GM19238 (cell line): ENCODE measurements at regions not wholly inside any gene's neighbourhood (a gene's known extent, or its start where the extent isn't known, plus 50 kb on each side); places are given as distances from the start of the nearest gene placed in this dataset.

Source experiments
- DNase-seq: peaks from one replicate; pipeline ENCODE4 v3.0.0; 2011; ENCODE audit warnings: low spot score; ENCODE audit not compliant: insufficient read length

DNA sequence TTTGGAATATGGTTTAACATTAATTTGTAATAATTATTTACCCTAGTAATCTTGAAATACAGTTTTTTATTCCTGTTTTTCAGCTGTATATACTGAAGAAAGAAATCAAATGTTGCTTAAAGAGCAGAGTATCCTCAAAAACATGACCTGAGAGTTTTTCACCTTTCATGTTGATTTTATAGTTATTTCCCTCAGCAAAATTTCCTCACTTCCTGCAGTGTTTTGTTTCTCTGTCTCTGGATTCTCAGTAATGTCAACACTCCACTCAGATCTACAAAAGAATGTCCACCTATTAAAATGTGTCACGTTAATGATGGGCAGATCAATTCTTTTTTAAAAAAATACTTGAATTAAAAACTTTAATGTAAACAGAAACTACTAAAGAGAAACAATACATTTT is 398.3 kb downstream of the ANXA1 start:
- DNase-seq, result no peak

DNA sequence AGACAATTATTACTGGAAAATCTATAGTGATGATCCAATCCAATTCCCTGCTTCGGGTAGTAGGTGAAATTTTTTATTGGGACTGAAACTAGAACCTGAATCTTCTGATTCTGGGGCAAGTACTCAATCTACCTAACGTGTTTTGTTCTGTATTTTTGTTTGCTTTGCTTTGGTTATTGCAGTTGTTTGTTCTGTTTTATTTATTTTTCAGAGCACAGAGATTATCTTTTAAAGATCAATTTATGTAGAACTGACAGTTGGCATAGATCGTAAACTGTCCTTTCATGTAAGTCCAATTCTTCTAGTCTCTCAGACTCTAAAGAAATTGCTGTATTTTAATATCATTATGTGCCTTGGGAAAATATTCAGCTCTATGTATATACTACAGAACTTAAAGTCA is 401.6 kb downstream of the ANXA1 start:
- no peak for DNase-seq

DNA sequence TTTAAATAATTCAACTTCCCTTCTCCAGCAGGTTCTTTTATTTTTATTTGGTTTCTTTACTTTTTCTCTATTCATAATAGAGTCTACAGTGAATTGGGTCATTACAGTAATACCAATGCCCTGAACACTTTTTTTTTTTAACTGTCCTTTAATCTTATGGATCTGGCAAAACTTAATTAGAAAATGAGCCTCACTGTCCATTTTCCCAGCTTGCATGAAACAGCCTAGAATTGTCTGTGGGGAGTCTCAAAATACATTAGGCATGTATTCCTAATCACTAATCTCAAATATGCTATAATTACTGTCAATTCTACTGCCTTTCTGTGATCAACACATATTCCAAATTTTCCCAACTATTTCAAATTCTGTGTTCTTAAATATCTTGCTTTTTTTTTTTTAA is 406.8 kb downstream of the ANXA1 start:
- DNase-seq, result no peak

DNA sequence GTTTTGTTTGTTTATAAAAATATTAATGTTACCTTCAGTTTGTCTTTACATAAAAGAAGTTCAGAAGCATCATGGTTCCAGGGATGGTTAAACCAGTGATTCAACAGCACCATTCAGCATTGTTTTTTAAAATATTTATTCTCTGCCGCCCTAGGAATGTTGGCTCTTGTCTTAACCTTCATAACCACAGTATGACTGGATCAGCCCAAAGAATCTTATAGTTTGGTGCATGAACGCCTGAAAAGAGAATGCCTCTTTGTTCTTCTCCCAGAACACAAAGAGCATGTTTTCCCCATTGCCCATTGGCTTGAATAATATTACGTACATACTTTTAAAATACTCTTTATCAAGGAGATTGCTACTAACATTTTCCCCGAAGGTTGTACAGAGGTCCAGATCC is 413.4 kb downstream of the ANXA1 start:
- no peak for DNase-seq

DNA sequence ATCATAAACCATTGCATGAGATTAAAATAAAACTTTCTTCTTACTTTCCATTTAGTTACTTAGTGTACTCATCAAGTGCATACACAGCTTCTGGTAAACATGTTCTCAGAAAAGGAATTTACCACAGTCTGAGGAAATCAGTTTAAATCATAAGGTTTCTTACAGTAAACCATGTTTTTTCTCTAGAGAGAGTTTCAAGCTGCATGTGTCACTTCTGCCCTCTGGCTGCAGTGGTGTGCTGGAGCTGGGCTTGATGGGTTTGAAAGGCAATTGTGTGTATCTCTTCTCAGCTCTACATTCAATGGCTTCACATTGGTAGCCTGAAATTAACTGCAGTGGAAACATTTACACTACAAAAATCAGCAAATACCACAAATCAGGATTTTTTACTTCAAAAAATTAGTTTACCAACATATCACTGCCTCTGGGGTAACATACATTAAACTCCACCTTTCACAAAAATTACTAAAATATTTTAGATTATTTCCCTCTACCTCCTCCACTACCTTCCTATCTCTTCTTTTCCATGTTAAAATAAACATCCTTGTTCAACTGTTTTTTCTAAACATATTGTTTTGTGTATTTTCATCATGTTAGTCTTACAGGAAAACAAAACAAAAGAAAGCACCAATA is 414.3 kb downstream of the ANXA1 start:
- no peak for DNase-seq

DNA sequence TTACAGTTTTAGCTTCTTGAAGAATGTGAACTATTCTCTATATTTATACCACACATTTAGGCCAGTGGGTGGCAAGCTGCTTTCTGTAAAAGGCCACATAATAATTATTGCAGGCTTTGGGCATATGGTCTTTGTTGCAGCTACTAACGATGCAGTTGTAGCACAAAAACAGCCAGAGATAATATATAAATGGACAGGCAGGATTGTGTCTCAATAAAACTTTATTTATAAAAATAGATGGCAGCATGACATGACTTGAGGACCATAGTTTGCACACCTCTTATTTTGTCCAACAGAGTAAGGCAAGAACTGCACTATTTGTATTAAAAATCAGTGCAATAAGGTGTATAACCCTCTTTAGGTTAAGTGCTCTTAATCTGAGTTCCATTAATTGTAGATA is 415.0 kb downstream of the ANXA1 start:
- no peak for DNase-seq

DNA sequence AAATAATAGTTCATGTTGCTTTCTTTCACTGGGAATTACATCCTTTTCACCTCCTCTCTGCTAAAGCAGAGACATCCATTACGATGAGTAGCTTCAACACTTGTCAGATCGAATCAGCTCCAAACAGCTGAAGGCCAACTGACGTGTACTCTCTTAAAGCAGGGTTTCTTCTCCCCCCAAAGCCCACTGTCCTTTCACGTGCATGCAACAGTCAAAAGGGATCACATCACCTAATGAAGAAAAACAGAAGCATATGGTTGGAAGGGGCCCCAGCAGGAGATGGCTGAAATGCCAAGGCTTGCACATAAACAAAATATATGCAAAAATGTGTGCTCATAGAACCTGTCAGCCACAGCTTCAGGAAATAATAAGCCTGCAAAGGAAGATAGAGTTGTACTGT is 421.6 kb downstream of the ANXA1 start:
- DNase-seq, result no peak

DNA sequence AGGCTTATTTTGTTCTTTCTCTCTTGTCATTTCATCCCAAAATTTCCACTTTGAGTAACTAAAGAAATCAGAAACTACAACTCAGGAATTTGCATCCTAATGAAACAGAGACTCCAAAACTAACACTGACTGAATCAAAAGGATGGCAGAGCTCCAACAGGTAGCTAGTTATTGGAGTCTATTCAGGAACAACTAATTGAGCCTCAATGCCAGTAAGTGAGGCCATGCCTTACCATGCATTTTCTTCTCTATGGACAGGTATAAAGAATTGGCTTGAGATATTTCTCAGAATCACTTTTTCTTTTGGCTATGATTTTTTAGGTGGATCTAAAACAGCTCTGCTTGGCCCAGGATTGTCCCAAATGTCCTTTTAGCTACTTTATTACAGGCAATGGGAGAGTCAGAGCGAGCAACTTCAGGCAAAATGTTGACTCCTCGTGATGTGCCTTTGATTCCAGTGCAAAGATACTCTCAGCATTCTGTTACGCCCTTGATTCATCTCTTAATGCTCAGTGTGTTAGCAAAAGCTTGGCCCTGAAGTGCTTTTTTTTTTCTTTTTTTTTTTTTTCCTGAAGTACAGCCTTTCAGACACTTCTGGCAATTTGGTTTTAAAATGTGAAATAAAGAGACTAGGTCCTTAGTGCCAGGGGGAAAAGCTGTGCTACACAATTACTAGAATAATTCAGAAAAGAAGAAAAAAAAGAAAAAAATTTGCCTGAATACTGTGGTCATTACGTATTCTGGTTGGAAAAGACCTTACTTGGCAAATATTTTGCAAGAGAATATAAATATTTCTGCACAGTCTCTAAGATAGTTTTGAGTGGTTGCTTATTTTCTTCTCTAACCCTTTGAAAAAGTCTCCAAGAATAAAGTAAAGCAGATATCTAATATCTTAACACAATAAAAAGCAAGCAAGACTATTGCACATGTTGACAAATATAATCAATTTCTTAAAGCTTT is 423.7 kb downstream of the ANXA1 start:
- no peak for DNase-seq

DNA sequence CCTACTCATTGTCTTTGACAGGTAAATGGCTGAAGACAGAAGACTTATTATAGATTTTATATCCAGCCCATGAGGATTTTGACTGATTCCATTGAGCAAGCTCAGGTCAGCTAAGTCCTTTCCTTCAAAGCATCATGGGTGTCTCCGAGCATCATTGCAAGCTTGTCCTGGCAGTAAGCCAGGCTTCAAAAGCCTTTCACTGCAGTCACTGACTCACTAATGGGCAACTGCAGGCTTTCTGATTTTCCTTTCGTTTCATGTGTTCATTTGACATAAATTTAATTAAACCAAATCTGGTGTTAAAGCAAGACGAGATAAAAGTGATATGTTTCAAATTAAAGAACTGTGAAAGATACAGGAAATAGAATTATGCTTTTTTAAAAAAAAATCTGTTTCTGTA is 426.2 kb downstream of the ANXA1 start:
- DNase-seq, result no peak

DNA sequence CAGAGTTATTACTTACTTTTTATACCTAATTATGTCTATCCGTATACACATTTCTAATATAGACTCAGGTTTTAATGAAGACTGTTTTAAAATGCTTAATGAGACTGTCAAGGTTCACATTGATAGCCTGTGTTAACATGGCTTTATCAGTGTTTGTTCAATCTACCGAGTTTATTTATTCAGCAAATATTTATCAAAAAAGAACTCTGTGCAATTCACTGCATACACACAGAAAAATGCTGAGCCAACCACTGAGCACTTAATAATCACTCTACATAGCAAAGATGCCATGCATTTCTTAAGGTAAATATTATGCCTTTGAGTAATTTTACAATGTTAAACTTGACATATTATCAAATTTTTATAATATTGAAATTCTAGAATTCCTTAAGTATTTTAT is 428.2 kb downstream of the ANXA1 start:
- DNase-seq, result no peak

DNA sequence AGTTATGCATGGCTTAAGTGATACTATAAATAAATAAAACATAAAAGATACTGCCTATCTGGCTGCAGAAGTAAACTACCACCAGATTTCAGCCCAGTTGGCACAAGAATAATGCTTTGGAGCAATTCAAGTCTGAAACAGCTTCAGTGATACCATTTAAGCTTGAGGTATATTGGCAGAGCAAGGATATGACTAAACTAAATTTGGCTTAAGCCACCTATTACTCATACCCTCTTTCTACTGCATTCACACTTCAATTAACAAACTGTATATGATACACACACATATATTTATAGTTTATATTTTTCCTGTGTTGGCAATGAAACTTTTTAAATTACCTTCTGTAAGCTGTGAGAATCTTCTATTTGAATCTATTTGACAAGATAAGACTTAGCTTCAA is 431.9 kb downstream of the ANXA1 start:
- no peak for DNase-seq

DNA sequence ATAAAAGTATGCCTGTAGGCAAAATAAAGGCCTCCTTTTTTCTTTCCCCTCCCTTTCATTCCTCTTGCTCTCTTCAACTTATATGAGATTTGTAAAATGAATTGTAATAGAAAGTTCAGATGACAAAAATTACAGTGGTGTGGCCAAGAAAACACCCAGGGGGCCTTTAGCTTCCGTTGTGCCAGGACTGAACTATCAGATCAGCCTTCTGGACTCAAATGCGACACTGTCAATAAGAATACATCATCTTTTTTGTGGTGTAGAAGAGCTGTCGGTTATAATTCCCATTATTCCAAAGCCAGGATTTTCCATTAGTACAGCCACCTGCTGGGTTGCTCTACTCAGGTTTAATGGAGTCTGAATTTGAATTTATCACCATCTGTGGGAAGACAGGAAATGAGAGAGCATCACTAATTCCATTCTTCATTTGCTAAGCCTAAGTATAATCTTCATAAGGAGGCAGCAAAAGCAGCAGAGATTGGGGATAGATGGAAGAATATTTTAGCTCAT is 443.4 kb downstream of the ANXA1 start:
- no peak for DNase-seq

DNA sequence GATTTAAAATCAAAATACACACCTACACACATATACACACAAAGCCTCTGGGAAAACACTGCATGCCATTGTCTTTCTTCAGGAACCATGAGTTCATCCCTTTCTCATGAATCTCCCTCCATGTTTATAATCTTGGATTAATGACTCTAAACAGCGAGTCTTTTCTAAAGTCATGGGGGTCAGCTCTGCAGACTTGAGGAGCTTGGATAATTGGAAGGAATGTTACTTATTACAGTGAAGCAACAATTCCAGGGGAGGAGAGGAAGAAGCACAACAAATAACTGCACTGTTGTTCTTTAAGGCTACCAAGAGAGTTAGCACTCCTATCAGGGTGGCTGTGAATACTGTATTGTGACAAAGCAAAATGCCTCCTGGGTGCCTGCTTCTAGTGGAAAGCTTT is 444.7 kb downstream of the ANXA1 start:
- DNase-seq, result no peak

DNA sequence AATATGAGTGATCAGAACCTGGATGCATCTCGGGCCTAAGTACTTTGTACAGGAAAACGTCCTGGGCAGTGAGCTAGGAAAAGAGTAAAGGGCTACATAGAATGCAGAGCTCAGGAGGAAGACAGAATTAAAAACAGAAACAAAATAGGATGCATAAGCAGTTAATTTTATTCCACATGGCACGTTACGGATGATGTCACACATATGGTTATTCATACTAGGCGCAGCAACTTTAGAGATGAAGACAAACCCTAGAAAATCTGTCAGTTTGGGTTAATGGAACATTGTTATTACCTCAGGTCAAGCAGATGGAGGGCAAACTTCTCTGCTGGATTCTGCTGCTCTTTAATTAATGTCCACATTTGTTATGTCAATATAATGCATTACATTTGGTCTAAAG is 445.4 kb downstream of the ANXA1 start:
- DNase-seq, result no peak

DNA sequence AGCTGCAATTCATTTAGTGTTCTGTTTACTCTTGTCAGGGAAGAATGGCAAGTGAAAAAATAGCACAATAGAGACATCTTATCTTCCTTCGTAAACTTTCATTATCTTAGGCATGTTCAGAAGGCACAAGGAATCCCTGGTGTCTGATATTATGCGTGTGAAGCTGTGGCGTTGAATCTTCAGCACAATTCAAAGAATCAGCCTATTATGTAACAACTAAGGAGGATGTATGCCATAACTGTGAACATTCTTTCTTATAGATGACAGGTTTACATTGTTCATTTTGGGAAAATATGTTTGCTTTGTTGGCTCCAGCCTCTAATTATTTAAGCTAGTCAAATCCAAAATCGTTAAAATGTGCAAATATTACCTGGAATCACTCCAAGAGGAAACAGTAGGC is 446.1 kb downstream of the ANXA1 start:
- DNase-seq, result no peak

DNA sequence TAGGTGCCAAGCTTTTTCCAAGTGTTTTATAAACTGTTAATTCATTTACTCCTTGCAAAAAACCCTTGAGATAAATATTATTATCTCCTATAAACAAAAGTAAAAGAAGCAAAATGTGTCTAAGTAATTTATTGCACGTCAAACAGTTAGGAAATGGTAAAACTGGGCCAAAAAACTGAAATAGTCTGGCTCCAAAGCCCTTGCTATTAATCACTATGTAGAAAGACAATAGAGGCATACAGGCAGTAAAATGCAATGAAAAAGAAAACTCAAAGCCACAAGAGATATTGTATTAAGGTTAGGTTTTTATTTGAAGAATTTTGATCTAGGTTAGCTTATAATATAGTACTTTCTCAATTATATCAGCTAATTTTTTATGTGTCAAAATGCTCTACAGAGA is 457.7 kb downstream of the ANXA1 start:
- DNase-seq, result no peak

DNA sequence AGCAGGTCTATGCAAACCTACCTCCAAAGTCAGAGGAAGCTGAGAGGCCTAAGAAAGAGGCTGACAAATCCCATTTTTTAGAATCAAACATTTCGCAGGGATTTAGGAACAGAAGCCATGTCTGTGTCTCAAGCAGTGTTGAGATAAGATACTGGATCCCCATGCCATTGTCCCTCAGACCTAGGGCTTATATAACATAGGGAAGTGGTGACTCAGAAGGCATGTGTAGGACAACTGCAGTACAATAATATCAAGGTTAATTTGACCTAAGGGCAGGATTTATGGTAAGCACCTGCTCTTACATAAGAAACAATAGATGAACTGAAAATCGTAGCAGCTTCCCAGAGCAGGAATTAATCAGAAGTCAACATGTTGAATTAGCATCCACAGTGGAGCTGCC is 459.4 kb downstream of the ANXA1 start:
- DNase-seq, result no peak

DNA sequence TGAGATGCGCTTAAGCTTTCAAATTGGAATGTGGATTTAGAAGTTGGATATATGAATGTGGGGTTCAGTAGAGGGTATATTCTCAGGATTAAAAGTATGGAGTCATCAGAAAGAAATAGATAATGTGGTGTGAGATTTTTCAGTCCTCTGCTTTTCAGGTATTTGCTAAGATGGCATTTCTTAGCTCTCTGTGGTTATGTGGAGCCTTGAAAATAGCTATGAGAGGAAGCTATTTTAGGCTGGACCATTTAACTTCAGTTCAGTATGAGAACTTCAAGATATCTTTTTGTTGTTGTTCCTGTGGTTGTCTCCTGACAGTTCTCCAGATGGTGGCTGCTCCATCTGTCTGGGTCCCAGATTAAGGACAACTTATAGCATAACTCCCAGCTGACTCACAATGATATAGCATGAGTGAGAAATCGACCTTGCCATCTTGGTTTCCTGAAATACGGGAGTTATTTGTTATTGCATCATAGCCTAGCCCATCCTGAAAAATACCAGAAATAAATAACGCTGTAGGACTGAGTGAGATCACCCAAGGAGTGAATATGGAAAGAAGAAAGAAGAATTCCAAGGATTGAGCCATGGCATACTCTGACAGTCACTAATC is 461.5 kb downstream of the ANXA1 start:
- no peak for DNase-seq

DNA sequence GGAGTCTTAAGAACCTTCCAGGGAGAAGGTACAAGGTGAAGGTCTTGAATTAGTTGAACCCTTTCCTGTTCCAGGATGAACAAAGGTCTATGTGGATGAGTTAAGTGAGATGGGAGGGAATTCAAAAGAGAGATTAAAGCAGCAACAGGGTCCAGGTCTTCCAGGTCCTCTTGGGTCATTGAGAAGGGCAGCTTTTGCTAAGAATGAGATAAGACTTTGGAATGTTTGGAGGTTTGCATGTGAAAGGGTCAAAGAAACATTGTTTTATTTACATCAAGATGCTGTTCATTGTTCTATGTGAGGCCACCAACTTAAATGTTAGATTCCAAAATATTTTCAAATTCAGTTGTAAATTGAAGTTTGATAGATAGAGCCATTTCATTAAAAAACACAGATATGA is 463.9 kb downstream of the ANXA1 start:
- no peak for DNase-seq

DNA sequence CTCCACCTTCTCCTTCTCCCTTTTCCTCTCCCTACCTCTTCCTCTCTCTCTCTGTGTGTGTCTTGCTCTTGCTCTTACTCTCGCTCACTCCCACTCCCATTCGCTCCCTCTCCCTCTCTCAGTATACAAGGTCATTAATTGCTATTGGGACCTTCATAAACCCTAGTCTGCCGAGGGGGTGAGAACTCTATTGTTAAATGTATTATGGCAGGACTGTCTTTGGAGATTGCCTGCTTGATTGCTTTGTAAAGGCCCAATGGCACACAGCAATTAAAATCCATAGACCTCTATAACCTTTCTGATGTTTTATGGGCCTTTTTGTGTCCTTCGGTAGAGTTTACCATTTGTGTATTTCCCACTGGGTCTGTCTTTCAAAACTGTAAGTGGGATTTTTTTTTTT is 465.9 kb downstream of the ANXA1 start:
- no peak for DNase-seq

DNA sequence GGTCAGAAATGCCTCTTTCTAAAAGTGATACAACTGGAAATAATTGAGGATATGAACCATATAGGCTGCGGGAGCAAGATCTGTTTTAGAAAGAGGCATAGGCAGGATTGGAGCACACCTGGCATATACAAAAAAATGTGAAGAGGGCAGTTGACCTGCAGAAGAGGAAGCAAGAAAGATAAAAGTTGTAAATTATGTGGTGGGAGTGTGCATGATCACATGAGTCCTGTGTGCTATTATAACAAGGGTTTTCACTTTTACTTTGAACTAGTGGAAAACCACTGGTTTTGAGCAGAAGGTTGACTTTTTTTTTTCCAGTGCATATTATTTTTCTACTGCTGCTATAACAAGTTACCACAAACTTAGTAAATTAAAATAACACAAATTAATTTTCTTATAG is 489.3 kb downstream of the ANXA1 start:
- no peak for DNase-seq

DNA sequence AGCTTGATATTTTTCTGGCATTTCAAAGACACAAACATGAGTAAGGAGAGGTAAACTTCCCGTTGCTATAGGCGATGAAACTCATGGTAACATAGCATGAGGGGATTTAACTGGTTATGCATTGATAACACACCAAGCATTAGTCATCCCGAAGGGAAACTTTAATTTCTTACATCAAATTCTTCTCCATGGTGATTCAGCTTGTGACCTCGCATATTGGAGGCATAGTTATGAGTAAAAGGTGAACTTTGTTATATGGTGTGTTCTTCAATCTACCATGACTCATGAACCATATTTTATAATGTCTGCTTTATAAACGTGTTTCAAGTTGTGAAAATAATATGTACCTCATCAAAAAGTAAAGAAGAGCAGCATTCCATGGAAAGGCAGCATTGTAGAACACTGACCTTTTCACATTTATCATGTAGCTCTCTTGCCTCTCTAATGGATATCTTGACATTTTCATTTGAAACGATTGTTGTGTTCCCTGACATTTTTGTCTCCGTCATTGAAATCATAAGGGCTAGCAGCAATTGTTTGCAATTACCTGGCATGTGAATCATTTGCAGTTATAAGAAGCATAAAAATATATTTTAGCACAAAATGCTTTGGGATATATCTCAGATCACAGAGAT is 491.8 kb downstream of the ANXA1 start:
- no peak for DNase-seq
